Endodermal cell (in vitro differentiated cells): ENCODE measurements at regions not wholly inside any gene's neighbourhood (a gene's known extent, or its start where the extent isn't known, plus 50 kb on each side); places are given as distances from the start of the nearest gene placed in this dataset.

Experiments
- DNase-seq: peaks from one replicate; pipeline ENCODE4 v3.0.0-alpha.2; 2017
- H3K27ac ChIP-seq: 2 replicates; pipeline ENCODE4 v1.5.1; 2013; ENCODE audit warnings: mild to moderate bottlenecking, low read depth, low read length, moderate library complexity
- H3K27me3 ChIP-seq: 2 replicates; pipeline ENCODE4 v1.6.1; 2013; ENCODE audit warnings: mild to moderate bottlenecking, low read length, moderate library complexity; ENCODE audit not compliant: insufficient read depth, control insufficient read depth, poor library complexity, severe bottlenecking
- H3K36me3 ChIP-seq: 2 replicates; pipeline ENCODE4 v1.7.0; 2013; ENCODE audit warnings: mild to moderate bottlenecking, low read length, moderate library complexity; ENCODE audit not compliant: control insufficient read depth, insufficient read depth
- H3K4me1 ChIP-seq: one replicate; pipeline ENCODE4 v1.7.0; 2013; ENCODE audit warnings: low read length; ENCODE audit not compliant: control insufficient read depth, insufficient read depth
- H3K4me3 ChIP-seq: 2 replicates; pipeline ENCODE4 v1.5.1; 2013; ENCODE audit warnings: mild to moderate bottlenecking, low read length, moderate library complexity
- H3K9ac ChIP-seq: 2 replicates; pipeline ENCODE4 v1.6.1; 2013; ENCODE audit warnings: mild to moderate bottlenecking, low read length, moderate library complexity; ENCODE audit not compliant: poor library complexity, severe bottlenecking; ENCODE audit errors: extremely low read depth
- H3K9me3 ChIP-seq: 2 replicates; pipeline ENCODE4 v1.6.1; 2013; ENCODE audit warnings: mild to moderate bottlenecking, low read length, moderate library complexity; ENCODE audit not compliant: control insufficient read depth
- H3K27ac Mint-ChIP-seq: 2 replicates; pipeline ENCODE4 v1.8.0; 2020; ENCODE audit warnings: mixed read lengths
- H3K27me3 Mint-ChIP-seq: 2 replicates; pipeline ENCODE4 v1.8.0; 2021; ENCODE audit warnings: mild to moderate bottlenecking, mixed read lengths; ENCODE audit not compliant: insufficient read depth
- H3K36me3 Mint-ChIP-seq: 2 replicates; pipeline ENCODE4 v1.8.0; 2020; ENCODE audit warnings: low read depth, mixed read lengths
- H3K4me1 Mint-ChIP-seq: 2 replicates; pipeline ENCODE4 v1.8.0; 2020; ENCODE audit warnings: mixed read lengths
- H3K4me3 Mint-ChIP-seq: 2 replicates; pipeline ENCODE4 v1.8.0; 2020; ENCODE audit warnings: mild to moderate bottlenecking, moderate library complexity, mixed read lengths
- H3K9me3 Mint-ChIP-seq: 2 replicates; pipeline ENCODE4 v1.8.0; 2020; ENCODE audit warnings: mild to moderate bottlenecking, mixed read lengths
- CTCF ChIP-seq: fragments of 200-600 bp; sonication (generic); conservative IDR thresholded peaks from 2 replicates; pipeline ENCODE4 v1.5.0; 2021; ENCODE audit warnings: antibody characterized with exemption, mild to moderate bottlenecking
- WGBS, 2 experiments: methylation state at CpG; one replicate each; pipeline versions ENCODE4 v1.1.5 to v1.1.7; 2013; ENCODE audit warnings: missing lambda C conversion rate in 2 of 2, mixed read lengths in 1 of 2; ENCODE audit not compliant: insufficient coverage in 1 of 2, insufficient read length in 1 of 2; 5-methylcytosine and 5-hydroxymethylcytosine counted together

GRCh38 chr16:6940968-6941367, 391.7 kb upstream of the RBFOX1 start:
- Mint-ChIP-seq H3K27me3 (no peaks in the 10 kb centered on the region), H3K9me3 (no peaks in the 10 kb centered on the region), H3K27ac (no peak overlapping the region), H3K4me3 (no peak overlapping the region), H3K36me3 (no peaks in the 10 kb centered on the region), H3K4me1 (peaks cover 5% of the 10 kb centered on the region)
- 93% methylated on average over 5 of the region's 5 CpGs; no CpG with 5 or more reads in 1 of the 2 experiments for WGBS, 2 experiments
- no peaks in the 10 kb centered on the region for H3K9me3 ChIP-seq
- H3K9ac ChIP-seq, result no peak overlapping the region
- H3K4me3 ChIP-seq, result no peak overlapping the region
- no peak for DNase-seq
- no peak overlapping the region for H3K27ac ChIP-seq
- H3K4me1 ChIP-seq, result no peaks in the 10 kb centered on the region
- no peaks in the 10 kb centered on the region for H3K27me3 ChIP-seq
- no peak for TF ChIP-seq CTCF
- no peaks in the 10 kb centered on the region for H3K36me3 ChIP-seq

GRCh38 chr16:6937641-6938040, 395.0 kb upstream of the RBFOX1 start:
- H3K9me3 Mint-ChIP-seq, result no peaks in the 10 kb centered on the region
- no peaks in the 10 kb centered on the region for H3K36me3 Mint-ChIP-seq
- no peaks in the 10 kb centered on the region for H3K36me3 ChIP-seq
- no peak overlapping the region for H3K9ac ChIP-seq
- no peak overlapping the region for H3K4me3 Mint-ChIP-seq
- H3K9me3 ChIP-seq, result no peaks in the 10 kb centered on the region
- TF ChIP-seq CTCF, result no peak
- DNase-seq, result no peak
- H3K27me3 ChIP-seq, result no peaks in the 10 kb centered on the region
- no peak overlapping the region for H3K27ac ChIP-seq
- peaks cover 5% of the 10 kb centered on the region for H3K4me1 Mint-ChIP-seq
- no peak overlapping the region for H3K27ac Mint-ChIP-seq
- H3K4me3 ChIP-seq, result no peak overlapping the region
- no peaks in the 10 kb centered on the region for H3K27me3 Mint-ChIP-seq
- H3K4me1 ChIP-seq, result no peaks in the 10 kb centered on the region
- WGBS, 2 experiments, result 86 to 94% methylated on average over 2 to 5 of the region's 5 CpGs

- Histone ChIP-seq H3K9me3 (no peaks in the 10 kb centered on the region), H3K4me3 (no peak overlapping the region), H3K27me3 (no peaks in the 10 kb centered on the region), H3K36me3 (no peaks in the 10 kb centered on the region), H3K4me1 (no peaks in the 10 kb centered on the region), H3K9ac (no peak overlapping the region), H3K27ac (no peak overlapping the region)
- no peaks in the 10 kb centered on the region for H3K27me3 Mint-ChIP-seq
- H3K36me3 Mint-ChIP-seq, result no peaks in the 10 kb centered on the region
- H3K27ac Mint-ChIP-seq, result no peak overlapping the region
- 85 to 91% methylated on average over 3 to 5 of the region's 5 CpGs for WGBS, 2 experiments
- no peak overlapping the region for H3K4me3 Mint-ChIP-seq
- peaks cover 9% of the 10 kb centered on the region for H3K4me1 Mint-ChIP-seq
- peaks cover 2% of the 10 kb centered on the region for H3K9me3 Mint-ChIP-seq
- TF ChIP-seq CTCF, result no peak
- DNase-seq, result no peak
These were observed 399.7 kb upstream of the RBFOX1 start for GRCh38 chr16:6932871-6933385.
